HCT116 (cell line): ENCODE measurements at regions not wholly inside any gene's neighbourhood (a gene's known extent, or its start where the extent isn't known, plus 50 kb on each side); places are given as distances from the start of the nearest gene placed in this dataset.

Experiments
- ATAC-seq: fragments of 200-7000 bp; cut with Tn5 transposase; 2 replicates; pipeline ENCODE4 v1.9.1; 2020; ENCODE audit warnings: mild to moderate bottlenecking, moderate library complexity
- BruUV-seq: library from RNA; stranded (reverse); fragments of 400-500 nt; replicated peaks from 2 replicates; lab custom pipeline; 2021; lab: Mats Ljungman, UMichigan
- CTCF ChIA-PET: fragments of 300-600 bp; sonication (Branson Sonifier 250); formaldehyde crosslinking; loops from one replicate; lab custom pipeline; 2021; ENCODE audit warnings: antibody characterized with exemption; lab: Charles Lee
- POLR2A ChIA-PET: fragments of 300-600, 350-600 bp; sonication (Branson Sonifier 250); formaldehyde crosslinking; loops from one replicate; lab custom pipeline; 2021; ENCODE audit warnings: antibody characterized with exemption; lab: Charles Lee
- RAD21 ChIA-PET, 2 experiments: fragments of 300-600 bp; sonication (Branson Sonifier 250); formaldehyde crosslinking; loops; one replicate each; lab custom pipeline; 2023; ENCODE audit warnings: low total read pairs in 2 of 2; ENCODE audit not compliant: uncharacterized antibody in 2 of 2, unreplicated experiment in 2 of 2, low non-redundant PET in 1 of 2; lab: Charles Lee
- DNase-seq: peaks from one replicate; pipeline ENCODE4 v3.0.0-alpha.2; 2010; ENCODE audit warnings: low read depth, low spot score
- H2AFZ ChIP-seq: fragments of 200-600 bp; shearing (Covaris generic), sonication (generic); 2 replicates; pipeline ENCODE4 v1.6.1; 2017; ENCODE audit warnings: low read depth, mixed run types, mixed read lengths, antibody characterized with exemption, low read length; ENCODE audit not compliant: poor library complexity, severe bottlenecking
- H3K27ac ChIP-seq: 2 replicates; pipeline ENCODE4 v1.5.1; 2012; ENCODE audit warnings: low read depth, low read length
- H3K27me3 ChIP-seq: fragments of 200-600 bp; sonication (generic); 2 replicates; pipeline ENCODE4 v1.6.1; 2016; ENCODE audit warnings: mixed run types, low read length, mixed read lengths; ENCODE audit not compliant: insufficient read depth
- H3K36me3 ChIP-seq, 2 experiments: fragments of 200-500 bp in 1 of 2; fragments of 200-600 bp in 1 of 2; sonication (Bioruptor generic) in 1 of 2; sonication (generic) in 1 of 2; 2 replicates each; pipeline versions ENCODE4 v1.5.1 to v1.6.1; 2014 to 2016; ENCODE audit warnings: low read length in 2 of 2, inconsistent platforms in 1 of 2, mixed read lengths in 1 of 2, mixed run types in 1 of 2; ENCODE audit not compliant: insufficient read depth in 2 of 2, control insufficient read depth in 1 of 2
- H3K4me1 ChIP-seq, 2 experiments: fragments of 200-600 bp in 1 of 2; sonication (generic) in 1 of 2; 2 replicates each; pipeline versions ENCODE4 v1.5.1 to v1.6.1; 2012 to 2017; ENCODE audit warnings: low read length in 2 of 2, inconsistent platforms in 1 of 2, mild to moderate bottlenecking in 1 of 2, mixed read lengths in 1 of 2, mixed run types in 1 of 2, moderate library complexity in 1 of 2; ENCODE audit not compliant: insufficient read depth in 2 of 2, control insufficient read depth in 1 of 2
- H3K4me2 ChIP-seq: fragments of 200-600 bp; sonication (generic); 2 replicates; pipeline ENCODE4 v1.6.1; 2017; ENCODE audit warnings: mixed run types, low read length, mixed read lengths
- H3K4me3 ChIP-seq, 2 experiments: fragments of 200-600 bp in 1 of 2; sonication (generic) in 1 of 2; replicated peaks in 1 of 2; 2 replicates each; pipeline ENCODE4 v1.5.1; 2011 to 2016; ENCODE audit warnings: low read length in 2 of 2, control low read depth in 1 of 2, low read depth in 1 of 2, mild to moderate bottlenecking in 1 of 2, mixed read lengths in 1 of 2, mixed run types in 1 of 2
- H3K79me2 ChIP-seq: fragments of 200-600 bp; sonication (generic); 2 replicates; pipeline ENCODE4 v1.6.1; 2017; ENCODE audit warnings: mild to moderate bottlenecking, mixed run types, low read length, moderate library complexity, mixed read lengths; ENCODE audit not compliant: insufficient read depth
- H3K9ac ChIP-seq: fragments of 200-600 bp; sonication (generic); 2 replicates; pipeline ENCODE4 v1.6.1; 2016; ENCODE audit warnings: low read length, mixed read lengths
- H3K9me2 ChIP-seq: fragments of 200-600 bp; sonication (generic), shearing (Covaris generic); 2 replicates; pipeline ENCODE4 v1.6.1; 2017; ENCODE audit warnings: mixed run types, mild to moderate bottlenecking, moderate library complexity; ENCODE audit not compliant: insufficient read depth
- H3K9me3 ChIP-seq, 2 experiments: fragments of 200-500 bp in 1 of 2; fragments of 200-600 bp in 1 of 2; sonication (Bioruptor generic) in 1 of 2; sonication (generic) in 1 of 2; 2 replicates each; pipeline ENCODE4 v1.6.1; 2014 to 2017; ENCODE audit warnings: low read length in 2 of 2, mixed read lengths in 2 of 2, inconsistent platforms in 1 of 2, low read depth in 1 of 2, mild to moderate bottlenecking in 1 of 2, mixed run types in 1 of 2, moderate library complexity in 1 of 2; ENCODE audit not compliant: control insufficient read depth in 1 of 2, insufficient read depth in 1 of 2
- H4K20me1 ChIP-seq: fragments of 200-600 bp; sonication (generic), shearing (Covaris generic); 2 replicates; pipeline ENCODE4 v1.6.1; 2017; ENCODE audit warnings: mixed run types, mild to moderate bottlenecking, moderate library complexity; ENCODE audit not compliant: insufficient read depth
- ATF3 ChIP-seq: IDR thresholded peaks from 2 replicates; pipeline ENCODE4 v1.6.1; 2012
- CBX3 ChIP-seq: IDR thresholded peaks from 2 replicates; pipeline ENCODE4 v1.6.1; 2012; ENCODE audit warnings: low read depth
- CEBPB ChIP-seq: IDR thresholded peaks from 2 replicates; pipeline ENCODE4 v1.6.1; 2012; ENCODE audit warnings: low read depth
- ELF1 ChIP-seq: IDR thresholded peaks from 2 replicates; pipeline ENCODE4 v1.6.1; 2012; ENCODE audit warnings: low read depth, borderline replicate concordance
- EZH2 ChIP-seq: fragments of 200-600 bp; sonication (generic); IDR thresholded peaks from 2 replicates; pipeline ENCODE4 v1.6.1; 2017; ENCODE audit warnings: antibody characterized with exemption, mixed run types
- EZH2phosphoT487 ChIP-seq: fragments of 200-600 bp; IDR thresholded peaks from 2 replicates; pipeline ENCODE4 v1.6.1; 2018; ENCODE audit warnings: antibody characterized with exemption, borderline replicate concordance
- FOSL1 ChIP-seq: IDR thresholded peaks from 2 replicates; pipeline ENCODE4 v1.6.1; 2012; ENCODE audit warnings: low read depth
- JUND ChIP-seq: IDR thresholded peaks from 2 replicates; pipeline ENCODE4 v1.6.1; 2012
- MAX ChIP-seq: IDR thresholded peaks from 2 replicates; pipeline ENCODE4 v1.6.1; 2012
- POLR2A ChIP-seq: IDR thresholded peaks from 2 replicates; pipeline ENCODE4 v1.7.0; 2011; ENCODE audit warnings: borderline replicate concordance; ENCODE audit not compliant: insufficient read depth, insufficient read length; ENCODE audit errors: extremely low read depth
- POLR2AphosphoS5 ChIP-seq: IDR thresholded peaks from 2 replicates; pipeline ENCODE4 v1.6.1; 2011; ENCODE audit warnings: mild to moderate bottlenecking, low read depth, low read length, moderate library complexity
- RAD21 ChIP-seq: IDR thresholded peaks from 2 replicates; pipeline ENCODE4 v1.6.1; 2012; ENCODE audit warnings: low read depth, mild to moderate bottlenecking
- SP1 ChIP-seq: IDR thresholded peaks from 2 replicates; pipeline ENCODE4 v1.6.1; 2012; ENCODE audit warnings: low read depth
- SRF ChIP-seq: IDR thresholded peaks from 2 replicates; pipeline ENCODE4 v1.6.1; 2012; ENCODE audit warnings: low read depth
- TCF7L2 ChIP-seq: IDR thresholded peaks from 2 replicates; pipeline ENCODE4 v1.7.0; 2011; ENCODE audit warnings: borderline replicate concordance, inconsistent platforms; ENCODE audit not compliant: insufficient read depth, insufficient read length; ENCODE audit errors: extremely low read depth
- YY1 ChIP-seq: IDR thresholded peaks from 2 replicates; pipeline ENCODE4 v1.6.1; 2011; ENCODE audit warnings: low read length, low read depth, moderate library complexity, mild to moderate bottlenecking; ENCODE audit not compliant: insufficient replicate concordance; ENCODE audit errors: extremely low read depth
- ZBTB33 ChIP-seq: IDR thresholded peaks from 2 replicates; pipeline ENCODE4 v1.6.1; 2011; ENCODE audit warnings: mild to moderate bottlenecking, low read length, moderate library complexity; ENCODE audit not compliant: insufficient replicate concordance; ENCODE audit errors: extremely low read depth
- ZFX ChIP-seq: fragments of 450-650 bp; IDR thresholded peaks from 2 replicates; pipeline ENCODE4 v1.6.1; 2017
- ZNF274 ChIP-seq: fragments of 200-500 bp; sonication (Bioruptor generic); IDR thresholded peaks from 2 replicates; pipeline ENCODE4 v1.6.1; 2014; ENCODE audit warnings: mild to moderate bottlenecking, low read depth, low read length, inconsistent platforms
- intact Hi-C: fragments of 100-400 bp; cut with micrococcal nuclease; formaldehyde crosslinking; loops from 2 replicates; pipeline ENCODE4 v1.10.0; 2022

GRCh38 chr3:53401154-53401553, 53.8 kb upstream of the DCP1A start:
- Histone ChIP-seq H3K79me2 (no peaks in the 10 kb centered on the region), H3K36me3 (no peaks in the 10 kb centered on the region)
- TF ChIP-seq EZH2 (no peak), TCF7L2 (no peak), JUND (no peak), POLR2AphosphoS5 (no peak), CBX3 (no peak), FOSL1 (no peak), ZNF274 (no peak), RAD21 (no peak), SRF (no peak), ELF1 (no peak), EZH2phosphoT487 (no peak), YY1 (no peak)
- TF ChIP-seq, all 23 proteins: peak for 0
- ChIA-PET POLR2A (no interaction called here), CTCF (no interaction called here), RAD21 (no interaction called here)
- Histone ChIP-seq H3K27me3 (peaks cover 6% of the 10 kb centered on the region; the same call in 1 of the 2 replicates), H3K9ac (no peak overlapping the region), H3K9me2 (no peaks in the 10 kb centered on the region), H3K9me3 (no peaks in the 10 kb centered on the region), H3K27ac (no peak overlapping the region), H3K4me2 (no peak overlapping the region), H2AFZ (no peak overlapping the region), H4K20me1 (no peaks in the 10 kb centered on the region), H3K4me1 (no peaks in the 10 kb centered on the region), H3K4me3 (no peak overlapping the region)
- no peak for DNase-seq
- no peak for ATAC-seq
- no TSS peak for BruUV-seq
- intact Hi-C loops: no loop called here

GRCh38 chr3:53402326-53402725, 55.0 kb upstream of the DCP1A start:
- ChIA-PET POLR2A (no interaction called here), CTCF (no interaction called here), RAD21 (no interaction called here)
- H3K9me3 ChIP-seq: no peaks in the 10 kb centered on the region
- H3K4me2 ChIP-seq: no peak overlapping the region
- H3K4me3 ChIP-seq: no peak overlapping the region
- no peaks in the 10 kb centered on the region for H3K9me2 ChIP-seq
- no peaks in the 10 kb centered on the region for H3K79me2 ChIP-seq
- no peaks in the 10 kb centered on the region for H4K20me1 ChIP-seq
- H3K4me1 ChIP-seq: no peaks in the 10 kb centered on the region
- no peak for DNase-seq
- TF ChIP-seq POLR2A (no peak), RAD21 (no peak), ZFX (no peak), ATF3 (no peak), ELF1 (no peak), MAX (no peak), ZBTB33 (no peak), JUND (no peak), CEBPB (no peak), CBX3 (no peak), ZNF274 (no peak), SP1 (no peak), EZH2phosphoT487 (no peak)
- TF ChIP-seq, all 23 proteins: peak for 0
- intact Hi-C loops: no loop called here
- Histone ChIP-seq H3K27me3 (peaks cover 6% of the 10 kb centered on the region; the same call in 1 of the 2 replicates), H3K36me3 (no peaks in the 10 kb centered on the region), H3K9ac (no peak overlapping the region), H3K27ac (no peak overlapping the region), H2AFZ (no peak overlapping the region)
- no peak for ATAC-seq
- no TSS peak for BruUV-seq
